ENCODE measurements at regions not wholly inside any gene's neighbourhood (a gene's known extent, or its start where the extent isn't known, plus 50 kb on each side); places are given as distances from the start of the nearest gene placed in this dataset.

DNA sequence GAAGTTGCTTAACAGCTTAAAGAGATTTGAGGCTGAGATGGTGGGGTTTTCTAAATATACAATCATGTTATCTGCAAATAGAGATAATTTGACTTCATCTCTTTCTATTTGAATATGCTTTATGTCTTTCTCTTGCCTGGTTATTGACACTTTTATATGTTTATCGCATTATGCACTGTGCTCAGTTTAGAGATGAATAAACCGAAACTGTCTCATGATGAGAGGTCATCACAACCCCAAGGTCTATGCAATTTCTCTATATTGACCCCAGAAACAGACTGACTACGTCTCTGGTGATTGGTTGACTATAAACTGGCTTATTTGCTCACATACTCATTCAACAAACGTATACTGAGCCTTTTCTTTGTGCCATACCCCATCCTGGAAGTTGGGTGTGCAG is 117.9 kb upstream of the NRIP1 start:
- Histone ChIP-seq H3K27me3 (ENCODE audit: control insufficient read depth, insufficient read depth, low read length) (no peaks in the 10 kb centered on the region), H3K4me3 (ENCODE audit: low read length in 3 of 3) (no peak overlapping the region), H3K36me3 (ENCODE audit: control insufficient read depth in 2 of 3, insufficient read depth in 3 of 3, low read length in 3 of 3) (no peaks in the 10 kb centered on the region), H3K4me1 (ENCODE audit: control insufficient read depth in 2 of 3, insufficient read depth in 2 of 3, low read depth in 1 of 3, low read length in 3 of 3) (peaks cover 0 to 2% (median 0%) of the 10 kb centered on the region in 3 donors), H3K27ac (ENCODE audit: low read depth in 2 of 2, low read length in 2 of 2) (no peak overlapping the region), H3K9ac (ENCODE audit: low read length in 3 of 3) (no peak overlapping the region), H3K9me3 (ENCODE audit: control insufficient read depth in 2 of 3, insufficient read depth in 1 of 3, low read length in 3 of 3) (no peaks in the 10 kb centered on the region)
- intact Hi-C loops (cut with DNase I) = no loop called here
- DNase-seq (no peak), FAIRE-seq (no peak)
- TF ChIP-seq, protein P1, sequence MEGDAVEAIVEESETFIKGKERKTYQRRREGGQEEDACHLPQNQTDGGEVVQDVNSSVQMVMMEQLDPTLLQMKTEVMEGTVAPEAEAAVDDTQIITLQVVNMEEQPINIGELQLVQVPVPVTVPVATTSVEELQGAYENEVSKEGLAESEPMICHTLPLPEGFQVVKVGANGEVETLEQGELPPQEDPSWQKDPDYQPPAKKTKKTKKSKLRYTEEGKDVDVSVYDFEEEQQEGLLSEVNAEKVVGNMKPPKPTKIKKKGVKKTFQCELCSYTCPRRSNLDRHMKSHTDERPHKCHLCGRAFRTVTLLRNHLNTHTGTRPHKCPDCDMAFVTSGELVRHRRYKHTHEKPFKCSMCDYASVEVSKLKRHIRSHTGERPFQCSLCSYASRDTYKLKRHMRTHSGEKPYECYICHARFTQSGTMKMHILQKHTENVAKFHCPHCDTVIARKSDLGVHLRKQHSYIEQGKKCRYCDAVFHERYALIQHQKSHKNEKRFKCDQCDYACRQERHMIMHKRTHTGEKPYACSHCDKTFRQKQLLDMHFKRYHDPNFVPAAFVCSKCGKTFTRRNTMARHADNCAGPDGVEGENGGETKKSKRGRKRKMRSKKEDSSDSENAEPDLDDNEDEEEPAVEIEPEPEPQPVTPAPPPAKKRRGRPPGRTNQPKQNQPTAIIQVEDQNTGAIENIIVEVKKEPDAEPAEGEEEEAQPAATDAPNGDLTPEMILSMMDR (IDR thresholded peaks at IDR 0.05; ENCODE audit: borderline replicate concordance, extremely low read depth, insufficient read depth) = no peak

DNA sequence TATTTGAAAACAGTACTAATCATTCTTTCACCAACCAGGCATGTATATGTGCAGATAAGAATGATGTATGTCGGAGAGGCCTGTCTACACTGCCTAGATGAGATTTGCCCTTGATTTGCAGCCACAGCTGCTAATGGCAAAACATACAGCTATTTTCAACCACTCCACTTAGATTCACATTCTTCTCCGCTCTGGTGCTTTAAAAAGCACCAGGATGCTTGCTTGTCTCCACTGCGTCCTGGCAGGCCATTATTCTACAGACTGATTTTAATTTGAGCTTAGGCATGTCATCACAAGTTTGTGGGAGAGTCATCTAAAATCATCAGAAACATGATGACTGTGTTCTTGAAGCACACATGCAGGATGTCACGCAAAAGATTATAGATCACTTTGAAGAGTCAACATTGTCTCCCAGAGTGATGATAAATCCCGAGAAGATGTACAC is 119.0 kb upstream of the NRIP1 start:
- DNase-seq (no peak), FAIRE-seq (no peak)
- intact Hi-C loops (cut with DNase I) = no loop called here
- no peaks in the 10 kb centered on the region for H3K36me3 ChIP-seq (ENCODE audit: control insufficient read depth in 2 of 3, insufficient read depth in 3 of 3, low read length in 3 of 3)
- H3K4me1 ChIP-seq (ENCODE audit: control insufficient read depth in 2 of 3, insufficient read depth in 2 of 3, low read depth in 1 of 3, low read length in 3 of 3) = no peaks in the 10 kb centered on the region
- no peak overlapping the region for H3K9ac ChIP-seq (ENCODE audit: low read length in 3 of 3)
- no peak overlapping the region for H3K4me3 ChIP-seq (ENCODE audit: low read length in 3 of 3)
- H3K9me3 ChIP-seq (ENCODE audit: control insufficient read depth in 2 of 3, insufficient read depth in 1 of 3, low read length in 3 of 3) = no peaks in the 10 kb centered on the region
- no peak overlapping the region for H3K27ac ChIP-seq (ENCODE audit: low read depth in 2 of 2, low read length in 2 of 2)
- TF ChIP-seq, protein P1 (IDR thresholded peaks at IDR 0.05; ENCODE audit: borderline replicate concordance, extremely low read depth, insufficient read depth) = no peak
- H3K27me3 ChIP-seq (ENCODE audit: control insufficient read depth, insufficient read depth, low read length) = no peaks in the 10 kb centered on the region

DNA sequence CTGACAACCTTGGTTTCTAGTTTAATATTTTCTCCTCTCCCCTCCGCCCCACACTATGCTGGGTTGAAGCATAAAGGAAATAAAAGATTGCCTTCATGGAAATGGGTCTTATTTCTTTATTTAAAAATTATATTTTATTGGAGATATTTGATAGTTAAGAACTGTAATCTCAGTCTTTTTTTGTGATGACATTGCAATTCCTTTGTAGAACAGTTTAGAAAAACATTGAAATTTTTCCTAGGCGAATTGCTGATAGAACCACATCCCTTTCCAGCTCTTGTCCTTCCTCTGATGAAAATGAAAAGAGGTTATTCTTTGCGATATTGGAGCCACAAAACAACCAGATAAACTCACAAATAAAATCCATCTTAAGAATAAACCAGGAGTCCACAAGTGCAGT is 125.6 kb upstream of the NRIP1 start:
- TF ChIP-seq, protein P1 (IDR thresholded peaks at IDR 0.05; ENCODE audit: borderline replicate concordance, extremely low read depth, insufficient read depth) = no peak
- Histone ChIP-seq H3K4me1 (ENCODE audit: control insufficient read depth in 2 of 3, insufficient read depth in 2 of 3, low read depth in 1 of 3, low read length in 3 of 3) (no peaks in the 10 kb centered on the region), H3K27me3 (ENCODE audit: control insufficient read depth, insufficient read depth, low read length) (no peaks in the 10 kb centered on the region), H3K9ac (ENCODE audit: low read length in 3 of 3) (no peak overlapping the region), H3K27ac (ENCODE audit: low read depth in 2 of 2, low read length in 2 of 2) (no peak overlapping the region), H3K36me3 (ENCODE audit: control insufficient read depth in 2 of 3, insufficient read depth in 3 of 3, low read length in 3 of 3) (no peaks in the 10 kb centered on the region), H3K4me3 (ENCODE audit: low read length in 3 of 3) (no peak overlapping the region), H3K9me3 (ENCODE audit: control insufficient read depth in 2 of 3, insufficient read depth in 1 of 3, low read length in 3 of 3) (no peaks in the 10 kb centered on the region)
- intact Hi-C loops (cut with DNase I) = no loop called here
- DNase-seq = no peak
- no peak for FAIRE-seq

DNA sequence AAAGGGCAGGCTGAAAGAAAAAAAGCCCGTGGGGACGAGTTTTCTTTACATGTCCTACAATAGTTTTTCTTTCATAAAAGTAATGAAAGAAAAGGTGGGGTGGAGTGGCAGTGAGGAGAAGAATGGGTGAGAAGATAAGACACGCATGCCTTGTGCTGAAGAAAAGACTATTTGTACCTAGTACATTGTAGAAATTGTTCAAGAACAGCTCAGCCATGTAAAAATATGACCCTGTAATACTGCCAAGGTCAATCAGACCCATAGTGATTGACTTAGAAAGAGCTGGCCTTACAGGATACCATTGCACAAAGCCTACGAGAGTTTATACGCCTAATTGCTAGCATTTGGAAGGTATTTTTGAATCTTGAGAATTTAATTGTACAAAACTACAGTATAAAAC is 126.0 kb upstream of the NRIP1 start:
- Histone ChIP-seq H3K9me3 (ENCODE audit: control insufficient read depth in 2 of 3, insufficient read depth in 1 of 3, low read length in 3 of 3) (no peaks in the 10 kb centered on the region), H3K27me3 (ENCODE audit: control insufficient read depth, insufficient read depth, low read length) (no peaks in the 10 kb centered on the region), H3K4me1 (ENCODE audit: control insufficient read depth in 2 of 3, insufficient read depth in 2 of 3, low read depth in 1 of 3, low read length in 3 of 3) (no peaks in the 10 kb centered on the region), H3K36me3 (ENCODE audit: control insufficient read depth in 2 of 3, insufficient read depth in 3 of 3, low read length in 3 of 3) (no peaks in the 10 kb centered on the region), H3K27ac (ENCODE audit: low read depth in 2 of 2, low read length in 2 of 2) (no peak overlapping the region), H3K4me3 (ENCODE audit: low read length in 3 of 3) (no peak overlapping the region), H3K9ac (ENCODE audit: low read length in 3 of 3) (no peak overlapping the region)
- intact Hi-C loops (cut with DNase I) = no loop called here
- DNase-seq (no peak), FAIRE-seq (no peak)
- TF ChIP-seq, protein P1 (IDR thresholded peaks at IDR 0.05; ENCODE audit: borderline replicate concordance, extremely low read depth, insufficient read depth) = no peak

Measured in kidney (tissue), 13 donors.